HG02642 (cell line): ENCODE measurements at regions not wholly inside any gene's neighbourhood (a gene's known extent, or its start where the extent isn't known, plus 50 kb on each side); places are given as distances from the start of the nearest gene placed in this dataset.
"Not testable (repeated sequence)": the region's sequence is repeated elsewhere in the genome, so short reads cannot be mapped to it uniquely, and the experiment has no call there.

Experiments used
- ATAC-seq: cut with Tn5 transposase; IDR thresholded peaks from one replicate; pipeline ENCODE4 v1.9.1; 2021; ENCODE audit warnings: mild to moderate bottlenecking; ENCODE audit not compliant: unreplicated experiment, poor library complexity

GRCh38 chr6:15193451-15193850 is 52.4 kb upstream of the JARID2 start:
- not testable (repeated sequence) for ATAC-seq

- ATAC-seq = no peak
Observed at GRCh38 chr6:15194453-15194852, 51.4 kb upstream of the JARID2 start.
